Stimulated activated CD8-positive, alpha-beta memory T cell treated with anti-CD3 and anti-CD28 coated beads, Interleukin-7, amount 100 ng/mL, for 48 hours (primary cell): ENCODE measurements at regions not wholly inside any gene's neighbourhood (a gene's known extent, or its start where the extent isn't known, plus 50 kb on each side); places are given as distances from the start of the nearest gene placed in this dataset.

Experiments
- DNase-seq, 2 donors: peaks; one replicate each; pipeline ENCODE4 v3.0.0-alpha.2; 2020; ENCODE audit warnings: low read depth in 1 of 2; ENCODE audit errors: extremely low read depth in 1 of 2

DNA sequence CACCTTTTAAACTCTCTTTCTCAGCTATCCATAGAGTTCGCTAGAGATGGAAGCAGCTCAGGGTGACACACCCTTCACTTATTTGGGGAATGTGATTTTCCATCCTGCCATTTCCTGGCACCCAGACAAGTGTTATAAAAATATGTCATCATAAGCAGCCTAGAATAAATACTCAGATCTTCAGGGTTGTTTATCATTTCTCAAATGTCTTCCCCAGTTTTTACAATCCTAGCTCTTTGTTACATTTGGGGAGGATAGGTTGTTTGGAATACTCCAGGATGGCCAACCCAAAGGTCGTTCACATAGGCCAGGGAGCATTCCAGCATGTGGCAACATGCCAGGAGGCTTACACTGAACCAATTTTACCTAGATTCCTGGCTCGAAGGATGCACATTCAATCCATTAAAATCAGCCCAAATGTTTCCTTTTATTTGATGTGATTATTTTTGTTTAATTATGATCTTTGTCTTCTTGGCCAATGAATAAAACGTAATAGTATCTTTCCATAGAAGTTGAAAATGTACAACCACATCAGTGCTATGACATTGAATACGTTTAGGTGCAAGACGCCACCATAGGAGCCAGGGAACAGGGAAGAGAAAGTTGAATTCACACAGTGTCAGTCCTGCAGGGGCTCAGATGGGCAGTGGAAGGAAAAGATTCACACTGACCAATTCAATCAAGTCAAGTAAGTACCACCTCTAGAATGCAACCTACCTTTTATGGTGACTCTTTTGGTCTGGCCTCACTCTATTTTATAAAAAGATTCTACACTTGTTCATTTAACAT is 537.7 kb upstream of the MDFIC2 start:
- DNase-seq, result no peak

DNA sequence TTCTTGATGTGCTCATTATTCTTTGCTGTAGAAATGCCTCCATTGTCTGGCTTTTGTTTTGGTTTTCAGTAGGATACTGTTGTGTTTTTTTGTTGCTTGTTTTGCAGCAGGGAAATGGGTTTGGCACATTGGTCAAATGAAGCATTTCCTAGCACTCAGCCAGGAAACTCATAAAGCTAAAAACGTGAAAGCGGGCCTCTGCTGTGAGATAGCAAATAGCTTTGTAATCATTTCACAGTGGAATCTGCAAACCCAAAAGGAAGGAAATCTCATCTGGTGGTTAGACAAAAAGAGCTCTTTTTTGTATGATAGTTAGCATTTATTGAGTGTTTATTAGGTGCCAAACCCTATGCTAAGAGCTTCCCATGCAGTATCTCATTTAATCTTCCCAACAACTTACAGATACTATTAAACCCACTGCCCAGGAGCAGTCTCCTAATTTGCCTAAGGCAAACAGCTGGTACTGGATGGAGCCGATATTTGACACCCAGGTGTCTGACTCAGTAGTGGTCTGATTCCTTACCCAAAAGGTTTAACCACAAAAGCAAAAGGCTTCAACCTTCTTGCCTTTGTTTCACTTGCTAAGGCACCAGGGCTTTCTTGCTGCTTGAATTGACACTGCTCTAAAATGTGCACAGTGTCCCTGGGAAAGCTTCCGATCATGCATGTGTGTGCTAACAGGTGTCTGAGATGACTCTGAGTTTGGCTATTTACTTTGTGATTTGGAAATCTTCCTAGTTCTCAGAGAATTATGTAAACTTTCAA is 527.9 kb upstream of the MDFIC2 start:
- DNase-seq, result no peak

DNA sequence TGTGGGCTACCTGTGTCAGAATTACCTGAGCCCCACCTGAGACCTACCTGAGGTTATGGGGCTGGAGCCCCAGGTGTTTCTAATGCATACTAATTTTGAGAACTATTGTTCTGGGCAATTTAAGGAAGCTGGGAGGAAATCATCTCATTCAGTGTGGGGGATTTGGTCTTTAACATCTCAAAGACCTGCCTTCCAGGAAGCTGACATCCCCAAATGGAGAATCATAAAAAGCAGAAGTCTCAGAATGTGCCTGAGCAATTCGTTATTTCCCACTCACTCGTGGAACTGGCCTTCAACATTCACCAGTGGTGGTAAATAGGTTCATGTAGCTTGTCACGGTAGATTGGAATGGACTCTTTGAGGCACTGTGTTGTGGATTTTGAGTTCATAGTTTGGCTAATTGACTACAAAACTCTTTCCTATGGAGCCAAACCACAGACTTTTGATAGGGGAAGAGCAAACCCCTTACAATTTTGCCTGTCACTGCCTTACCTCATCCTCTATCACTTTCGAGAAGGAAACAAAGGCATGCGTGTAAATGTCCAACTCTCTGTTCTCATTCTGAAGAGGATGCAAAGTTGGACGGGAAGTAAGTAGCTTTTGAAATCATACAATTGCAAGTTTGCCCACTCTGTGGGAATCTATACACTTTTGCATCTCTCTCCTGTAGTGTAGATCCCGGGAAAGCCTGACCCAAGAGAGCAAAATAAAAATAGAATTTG is 521.0 kb upstream of the MDFIC2 start:
- no peak for DNase-seq

DNA sequence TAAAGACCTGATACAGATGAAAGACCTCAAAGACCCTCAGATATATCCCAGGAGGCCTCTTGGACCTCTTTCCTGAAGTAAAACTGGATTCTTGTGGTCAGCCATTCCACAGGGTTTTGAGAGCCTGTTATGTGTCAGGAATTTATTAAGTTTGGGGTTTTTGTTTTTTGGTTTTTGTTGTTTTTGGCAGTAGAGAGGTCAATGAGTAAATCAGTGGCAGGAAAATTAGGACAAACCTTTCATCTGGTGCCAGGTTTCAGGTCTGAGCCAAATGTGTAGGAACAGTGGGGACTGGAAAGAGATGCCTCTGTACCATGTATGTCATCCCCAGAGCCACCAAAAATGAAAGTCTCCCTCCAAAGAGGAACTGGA is 520.4 kb upstream of the MDFIC2 start:
- DNase-seq, result no peak

DNA sequence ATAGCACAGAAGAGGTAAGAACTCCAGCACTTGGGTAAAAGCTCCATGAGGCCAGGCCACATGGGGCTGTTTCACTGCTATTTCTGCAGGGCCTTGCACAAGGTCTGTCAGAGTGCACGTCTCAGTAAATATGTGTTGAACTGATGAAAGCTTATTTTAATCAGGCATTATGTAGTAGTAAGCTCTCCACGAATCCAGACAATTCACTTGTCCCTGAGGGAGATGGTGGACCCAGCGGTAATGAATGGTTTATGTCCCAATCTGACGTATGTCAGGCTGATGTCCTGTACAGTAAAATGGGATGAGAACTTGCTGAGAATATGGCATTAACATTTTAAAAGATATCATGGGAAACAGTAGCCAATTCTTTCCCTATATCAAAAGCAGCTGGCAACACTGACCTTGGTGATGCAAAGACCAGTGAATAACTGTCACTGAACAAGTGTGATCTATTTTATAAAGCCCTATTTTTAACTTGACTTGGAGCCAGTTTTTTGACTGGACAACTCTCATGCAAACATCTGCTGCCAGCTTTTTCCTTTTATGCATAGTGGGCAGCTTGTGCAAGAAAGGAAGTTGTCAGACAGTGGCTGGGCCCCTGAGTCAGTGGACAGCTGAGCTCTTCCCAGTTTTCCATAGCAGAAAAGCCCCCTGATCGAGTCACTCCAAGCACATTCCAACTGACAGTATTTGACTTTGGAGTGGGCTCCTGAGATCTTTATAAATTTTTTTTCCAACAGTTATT is 519.8 kb upstream of the MDFIC2 start:
- DNase-seq, result no peak

DNA sequence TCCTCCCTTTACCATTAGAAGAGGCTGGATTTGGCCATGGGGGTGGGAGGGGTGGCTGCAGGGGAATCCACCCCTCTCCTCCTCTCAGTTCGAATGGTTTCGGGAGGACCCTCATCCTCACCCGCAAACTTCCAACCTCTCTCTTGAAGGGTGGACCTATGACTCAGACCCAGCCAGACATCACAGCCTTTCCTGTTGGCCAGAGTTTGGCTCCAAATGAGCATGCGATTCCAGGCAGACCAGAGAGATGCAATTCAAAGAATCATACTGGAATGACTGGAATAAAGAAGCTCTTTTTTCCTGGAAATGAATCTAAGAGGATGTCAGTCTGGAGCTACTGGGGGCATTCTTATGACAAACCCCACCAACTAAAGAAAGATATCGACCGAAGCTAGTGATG is 516.7 kb upstream of the MDFIC2 start:
- DNase-seq, result no peak

DNA sequence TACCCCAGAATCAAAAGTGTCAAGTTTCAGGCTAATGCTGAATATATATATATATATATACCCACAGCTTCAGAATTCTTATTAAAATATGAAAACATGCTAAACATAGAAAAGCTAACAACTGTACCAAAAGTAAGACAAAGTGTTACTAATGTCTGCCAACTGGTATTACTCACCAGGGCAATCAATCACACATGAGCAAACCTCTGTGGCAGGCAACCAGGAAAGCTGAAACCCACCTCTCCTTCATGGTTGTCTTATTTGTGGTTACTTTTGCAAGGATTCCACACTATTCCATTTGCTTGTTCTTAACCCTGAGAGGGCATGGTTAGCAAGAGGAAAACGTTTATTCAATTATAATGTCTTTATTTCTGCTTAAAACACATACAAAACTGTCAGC is 512.3 kb upstream of the MDFIC2 start:
- DNase-seq, result no peak

DNA sequence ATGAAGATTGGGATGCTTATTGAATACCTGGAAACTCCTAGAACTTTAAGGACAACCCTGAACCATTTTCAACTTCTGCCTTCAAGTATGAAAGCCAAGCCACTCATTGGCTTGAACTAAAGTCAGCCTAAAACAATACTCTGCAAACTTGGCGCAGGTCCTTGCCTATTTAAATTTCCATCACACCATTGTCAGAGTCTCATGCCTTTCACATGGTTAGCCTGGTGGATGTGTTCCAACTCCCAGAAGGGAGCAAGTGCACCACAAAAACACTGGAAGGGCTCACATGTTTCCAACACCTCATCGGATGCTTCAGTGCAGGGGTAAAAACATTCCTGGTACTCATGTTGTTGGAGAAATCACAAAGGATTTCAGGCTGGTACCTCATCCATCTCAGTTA is 511.6 kb upstream of the MDFIC2 start:
- no peak for DNase-seq

DNA sequence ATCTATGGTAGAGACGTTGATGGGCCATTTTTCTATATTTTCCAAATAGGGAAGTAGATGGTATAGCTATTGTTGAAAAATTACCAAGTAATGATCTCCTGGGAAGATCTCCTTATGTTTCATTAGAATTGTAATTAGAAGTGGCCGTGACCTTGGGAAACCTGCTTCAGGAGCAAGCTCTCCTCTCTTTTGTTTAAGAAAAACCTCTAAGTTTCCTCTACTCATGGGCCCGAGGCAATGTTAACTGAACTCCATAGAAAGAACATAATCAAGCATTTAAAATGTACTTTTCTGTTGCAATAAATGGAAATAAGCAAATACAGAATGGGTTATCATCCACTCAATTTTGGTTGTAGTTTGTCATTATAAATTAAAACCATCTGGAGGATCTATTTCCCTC is 511.2 kb upstream of the MDFIC2 start:
- no peak for DNase-seq

DNA sequence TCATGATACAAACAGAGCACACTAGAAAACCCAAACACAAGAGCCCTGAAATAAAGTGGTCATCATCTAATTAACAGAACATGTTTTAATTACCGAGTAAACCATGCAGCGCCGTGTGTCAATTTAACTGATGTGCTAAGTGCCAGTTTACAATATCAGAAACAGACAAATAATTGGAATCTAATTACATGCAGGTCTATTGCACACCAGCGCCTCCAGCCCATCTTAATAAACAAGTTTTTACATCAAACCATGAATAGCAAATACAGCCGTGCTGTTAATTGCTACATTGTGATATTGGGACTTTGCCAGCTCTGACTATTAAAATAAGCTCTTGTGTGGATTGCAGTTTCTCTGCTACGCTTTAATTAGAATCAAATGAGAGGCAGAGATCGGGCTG is 510.2 kb upstream of the MDFIC2 start:
- DNase-seq, result no peak

DNA sequence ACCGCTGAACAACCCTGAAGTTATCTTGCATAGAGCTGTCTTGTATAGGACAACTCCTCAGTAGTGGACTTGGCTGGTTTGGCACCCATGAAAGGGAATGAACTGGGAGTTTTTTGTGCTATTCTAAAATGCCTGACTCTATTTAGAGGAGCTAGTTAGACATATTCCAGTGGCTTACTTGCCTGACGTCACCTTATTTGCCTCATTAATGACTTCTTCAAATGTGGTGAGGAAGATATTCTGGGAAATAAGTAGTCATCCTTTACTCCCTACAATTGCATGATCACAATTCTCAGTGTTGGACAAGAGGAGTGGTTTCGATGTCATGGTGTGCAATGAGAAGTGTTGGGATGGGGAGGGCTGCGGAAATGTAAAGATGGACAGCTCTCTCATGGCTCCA is 509.2 kb upstream of the MDFIC2 start:
- no peak for DNase-seq

DNA sequence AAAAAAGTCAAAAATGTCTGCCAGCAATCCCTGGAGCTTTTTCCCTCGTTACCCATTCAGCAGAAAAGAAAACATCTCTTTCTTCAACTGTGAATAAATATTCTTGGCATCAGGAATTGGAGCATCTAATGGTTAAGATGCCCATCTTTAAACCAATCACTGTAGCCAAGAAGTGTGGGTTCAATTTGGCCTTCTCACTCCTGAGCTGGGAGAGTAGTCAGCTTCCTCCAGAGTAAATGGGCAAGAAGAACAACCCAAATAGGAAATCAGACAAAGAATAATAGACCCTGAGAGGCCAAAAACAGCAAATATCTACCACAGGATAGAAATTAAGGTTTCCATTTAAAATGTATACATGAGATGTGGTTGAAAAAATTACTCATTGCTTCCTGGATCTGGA is 508.0 kb upstream of the MDFIC2 start:
- DNase-seq, result no peak

DNA sequence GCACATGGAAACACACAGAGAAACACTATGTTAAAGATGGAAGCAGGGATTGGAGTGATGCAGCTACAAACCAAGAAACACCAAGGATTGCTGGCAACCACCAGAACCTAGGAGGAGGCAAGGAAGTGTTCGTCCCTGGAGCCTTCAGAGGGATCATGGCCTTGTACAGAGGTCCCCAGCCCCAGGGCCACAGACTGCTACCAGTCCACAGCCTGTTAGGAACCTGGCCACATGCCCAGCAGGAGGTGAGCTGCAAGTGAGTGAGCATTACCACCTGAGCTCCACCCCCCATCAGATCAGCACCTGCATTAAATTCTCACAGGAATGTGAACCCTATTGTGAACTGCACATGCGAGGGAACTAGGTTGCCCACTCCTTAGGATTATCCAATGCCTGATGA is 505.7 kb upstream of the MDFIC2 start:
- no peak for DNase-seq

DNA sequence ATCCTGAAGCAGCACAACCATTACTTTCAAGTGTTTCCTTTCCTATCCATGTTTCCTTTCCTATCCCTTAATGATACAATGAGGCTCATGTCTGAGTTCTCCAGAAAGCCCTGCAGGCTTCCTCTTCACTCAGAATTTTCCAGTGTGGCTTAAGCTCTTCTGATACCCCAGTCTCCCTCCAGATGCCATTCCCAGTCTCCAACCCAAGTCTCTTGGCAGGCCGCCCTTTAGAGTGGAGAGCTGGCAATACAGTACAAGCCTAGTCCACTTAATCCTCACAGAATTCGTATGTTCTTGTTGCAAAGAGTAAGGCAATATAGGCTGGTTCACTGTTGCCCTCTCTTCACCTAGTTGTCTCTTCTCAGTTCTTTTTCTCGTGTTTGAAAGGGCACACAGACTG is 503.9 kb upstream of the MDFIC2 start:
- no peak for DNase-seq

DNA sequence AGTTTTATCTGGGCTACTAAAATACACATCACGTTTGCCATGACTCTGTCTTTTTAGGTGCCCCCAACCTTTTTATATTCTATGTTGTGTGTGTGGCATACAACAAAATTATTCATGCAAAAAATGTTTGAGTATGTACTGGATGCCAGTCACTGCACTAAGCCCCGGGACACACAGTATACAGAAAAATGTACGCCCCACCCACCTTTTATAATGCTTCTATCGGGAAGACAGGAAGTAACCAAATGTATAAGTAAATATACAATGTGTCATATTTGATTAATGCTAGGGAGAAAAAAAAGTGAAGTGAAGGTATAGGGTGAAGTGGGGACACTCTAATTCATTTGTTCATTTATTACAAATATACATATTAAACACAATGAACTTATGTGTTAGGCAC is 503.4 kb upstream of the MDFIC2 start:
- DNase-seq, result no peak

DNA sequence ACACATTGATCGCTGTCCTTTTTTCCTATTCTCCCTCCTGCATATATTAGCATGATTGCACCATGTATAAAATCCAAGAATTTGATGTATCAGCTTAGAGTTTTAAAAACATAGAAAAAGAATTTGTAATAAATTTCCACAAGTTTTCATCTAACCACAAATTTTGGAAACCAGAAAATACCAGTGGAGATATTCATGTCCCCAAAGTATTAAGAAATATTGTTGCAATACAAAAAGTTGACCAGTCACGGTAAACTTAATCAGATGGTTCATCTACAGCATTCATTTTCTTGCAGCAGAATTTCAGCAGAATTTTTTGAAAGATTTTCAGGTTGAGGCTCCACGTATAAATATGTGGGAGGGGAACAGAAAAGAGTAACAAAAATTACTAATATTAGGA is 500.9 kb upstream of the MDFIC2 start:
- no peak for DNase-seq

DNA sequence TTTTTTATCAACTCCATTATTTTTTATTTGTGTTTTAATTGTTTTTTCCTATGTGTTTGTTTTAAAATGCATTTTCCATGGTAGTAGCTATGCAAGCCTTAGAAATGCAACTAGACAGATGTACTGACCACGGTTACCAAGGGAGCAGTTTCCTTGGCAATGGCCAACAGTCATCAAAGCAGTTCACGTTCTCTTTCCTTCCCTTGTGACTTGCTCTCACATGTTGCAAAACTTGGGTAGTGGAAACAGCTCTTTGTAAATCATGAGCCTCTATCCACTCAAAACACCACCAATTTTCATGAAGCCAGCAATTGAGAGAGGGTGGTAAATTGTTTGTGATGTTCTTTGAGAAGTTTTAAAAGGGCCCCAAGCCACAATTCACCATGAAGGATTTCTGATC is 499.4 kb upstream of the MDFIC2 start:
- DNase-seq, result no peak

DNA sequence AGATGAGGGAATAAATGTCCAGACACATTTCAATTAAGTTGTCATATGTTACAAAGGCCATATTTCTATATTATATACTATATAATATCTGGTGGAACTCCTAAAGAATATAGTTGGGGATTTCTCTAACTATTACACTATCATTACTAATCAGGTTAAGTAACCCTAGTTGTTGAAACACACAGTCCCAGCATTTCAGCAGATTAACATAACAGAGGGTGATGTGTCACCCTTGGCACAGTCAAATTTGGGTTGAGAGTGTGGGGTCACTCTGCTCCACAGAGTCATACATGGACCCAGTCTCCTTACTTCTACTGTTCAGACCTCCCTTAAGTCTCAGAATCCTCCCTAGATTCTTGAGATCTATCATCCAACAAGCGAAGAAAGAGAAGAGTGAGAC is 496.4 kb upstream of the MDFIC2 start:
- DNase-seq, result no peak

DNA sequence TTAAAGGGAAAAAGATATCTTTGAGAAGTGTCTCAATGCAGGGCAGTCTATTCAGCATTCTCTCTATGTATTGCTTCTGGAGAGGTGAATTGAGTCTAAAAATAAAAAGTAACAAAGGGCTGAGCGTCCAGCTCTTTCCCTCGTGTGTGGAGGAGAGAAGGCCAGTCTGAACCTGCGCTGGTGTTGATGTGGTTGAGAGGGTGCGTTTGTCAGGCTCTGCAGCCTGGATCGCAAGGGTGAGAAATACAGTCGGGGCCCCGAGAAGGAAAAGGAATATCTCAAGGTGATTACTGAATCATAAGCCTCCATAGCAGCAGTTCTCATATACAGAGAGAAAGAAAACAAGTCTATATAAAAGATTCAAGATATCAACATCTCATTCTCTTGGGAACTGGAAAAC is 494.1 kb upstream of the MDFIC2 start:
- no peak for DNase-seq

DNA sequence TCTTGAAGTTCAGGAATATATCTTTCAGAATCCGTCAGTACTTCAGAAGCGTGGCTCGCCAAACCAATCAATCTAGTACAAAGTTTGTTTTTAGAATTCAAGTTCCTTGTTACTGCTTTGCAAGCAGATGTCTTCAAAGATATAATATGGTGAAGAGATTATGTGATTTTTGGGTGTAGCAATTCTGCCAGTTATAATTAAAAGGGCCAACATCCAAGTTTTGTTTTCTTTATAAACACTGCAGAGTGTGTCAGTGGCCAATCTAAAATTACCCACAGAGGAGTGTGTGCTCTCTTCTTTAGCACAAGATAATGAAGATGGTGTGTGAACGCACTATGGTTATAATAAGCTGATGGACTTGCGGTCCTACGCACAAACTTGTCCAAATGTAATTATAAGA is 493.6 kb upstream of the MDFIC2 start:
- no peak for DNase-seq
